ENCODE measurements at regions not wholly inside any gene's neighbourhood (a gene's known extent, or its start where the extent isn't known, plus 50 kb on each side); places are given as distances from the start of the nearest gene placed in this dataset.

DNA sequence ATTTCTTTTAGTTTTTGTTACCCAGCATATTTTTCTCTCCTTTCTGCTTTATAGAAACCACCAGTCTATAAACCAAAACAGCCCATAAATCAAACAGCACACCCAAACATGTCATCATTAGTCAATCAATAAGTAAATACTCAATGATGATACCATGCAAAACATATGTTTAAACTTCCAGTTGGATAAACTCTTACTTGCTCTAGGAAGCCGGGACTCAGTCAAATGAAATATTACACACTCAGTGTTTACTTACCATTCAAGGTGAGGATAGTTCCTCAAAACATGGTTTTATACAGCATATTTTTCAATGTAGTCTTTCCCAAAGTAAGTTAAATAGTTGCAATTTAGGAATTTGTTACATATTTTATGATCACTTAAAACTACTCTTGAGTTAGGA, 343.6 kb upstream of the NXPH2 start:
- TF ChIP-seq CTCF (IDR thresholded peaks at IDR 0.05; ENCODE audit: insufficient read depth, low read length), result no peak
- TF ChIP-seq, protein P1, sequence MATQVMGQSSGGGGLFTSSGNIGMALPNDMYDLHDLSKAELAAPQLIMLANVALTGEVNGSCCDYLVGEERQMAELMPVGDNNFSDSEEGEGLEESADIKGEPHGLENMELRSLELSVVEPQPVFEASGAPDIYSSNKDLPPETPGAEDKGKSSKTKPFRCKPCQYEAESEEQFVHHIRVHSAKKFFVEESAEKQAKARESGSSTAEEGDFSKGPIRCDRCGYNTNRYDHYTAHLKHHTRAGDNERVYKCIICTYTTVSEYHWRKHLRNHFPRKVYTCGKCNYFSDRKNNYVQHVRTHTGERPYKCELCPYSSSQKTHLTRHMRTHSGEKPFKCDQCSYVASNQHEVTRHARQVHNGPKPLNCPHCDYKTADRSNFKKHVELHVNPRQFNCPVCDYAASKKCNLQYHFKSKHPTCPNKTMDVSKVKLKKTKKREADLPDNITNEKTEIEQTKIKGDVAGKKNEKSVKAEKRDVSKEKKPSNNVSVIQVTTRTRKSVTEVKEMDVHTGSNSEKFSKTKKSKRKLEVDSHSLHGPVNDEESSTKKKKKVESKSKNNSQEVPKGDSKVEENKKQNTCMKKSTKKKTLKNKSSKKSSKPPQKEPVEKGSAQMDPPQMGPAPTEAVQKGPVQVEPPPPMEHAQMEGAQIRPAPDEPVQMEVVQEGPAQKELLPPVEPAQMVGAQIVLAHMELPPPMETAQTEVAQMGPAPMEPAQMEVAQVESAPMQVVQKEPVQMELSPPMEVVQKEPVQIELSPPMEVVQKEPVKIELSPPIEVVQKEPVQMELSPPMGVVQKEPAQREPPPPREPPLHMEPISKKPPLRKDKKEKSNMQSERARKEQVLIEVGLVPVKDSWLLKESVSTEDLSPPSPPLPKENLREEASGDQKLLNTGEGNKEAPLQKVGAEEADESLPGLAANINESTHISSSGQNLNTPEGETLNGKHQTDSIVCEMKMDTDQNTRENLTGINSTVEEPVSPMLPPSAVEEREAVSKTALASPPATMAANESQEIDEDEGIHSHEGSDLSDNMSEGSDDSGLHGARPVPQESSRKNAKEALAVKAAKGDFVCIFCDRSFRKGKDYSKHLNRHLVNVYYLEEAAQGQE (IDR thresholded peaks at IDR 0.05; ENCODE audit: insufficient replicate concordance, low read depth), result no peak
- TF ChIP-seq POLR2AphosphoS5 (IDR thresholded peaks at IDR 0.05; ENCODE audit: low read depth), result no peak
- TF ChIP-seq GABPA (IDR thresholded peaks at IDR 0.05; ENCODE audit: low read depth), result no peak
